GM19372 (cell line): ENCODE measurements at regions not wholly inside any gene's neighbourhood (a gene's known extent, or its start where the extent isn't known, plus 50 kb on each side); places are given as distances from the start of the nearest gene placed in this dataset.
A peak's percentile ranks its signal among the peaks of the same experiment; 100 is the strongest.
"Not testable (repeated sequence)": the region's sequence is repeated elsewhere in the genome, so short reads cannot be mapped to it uniquely, and the experiment has no call there.

Source experiments
- ATAC-seq: cut with Tn5 transposase; IDR thresholded peaks from one replicate; pipeline ENCODE4 v1.9.1; 2021; ENCODE audit warnings: mild to moderate bottlenecking, low read depth, moderate library complexity; ENCODE audit not compliant: unreplicated experiment

- no peak for ATAC-seq
Observed at GRCh38 chr2:133993160-133993559, 260.7 kb upstream of the MGAT5 start.

GRCh38 chr2:133998726-133999125 lies 255.1 kb upstream of the MGAT5 start:
- not testable (repeated sequence) for ATAC-seq

GRCh38 chr2:134002391-134002790 lies 251.5 kb upstream of the MGAT5 start:
- ATAC-seq = no peak

- ATAC-seq = no peak
Observed at GRCh38 chr2:134002921-134003320, 251.0 kb upstream of the MGAT5 start.

GRCh38 chr2:134004467-134004866 lies 249.4 kb upstream of the MGAT5 start:
- no peak for ATAC-seq

- no peak for ATAC-seq
Observed at GRCh38 chr2:134008837-134009236, 245.0 kb upstream of the MGAT5 start.

- ATAC-seq = no peak
Observed at GRCh38 chr2:134009440-134009839, 244.4 kb upstream of the MGAT5 start.

GRCh38 chr2:134009906-134010305 lies 244.0 kb upstream of the MGAT5 start:
- ATAC-seq = not testable (repeated sequence)

GRCh38 chr2:134011936-134012586 lies 241.8 kb upstream of the MGAT5 start:
- ATAC-seq = no peak

- ATAC-seq = no peak
Observed at GRCh38 chr2:134014196-134014960, 239.5 kb upstream of the MGAT5 start.

GRCh38 chr2:134019871-134020270 lies 234.0 kb upstream of the MGAT5 start:
- ATAC-seq = no peak

- ATAC-seq = no peak
Observed at GRCh38 chr2:134020608-134021007, 233.3 kb upstream of the MGAT5 start.

- peak; percentile 80 for ATAC-seq
Observed at GRCh38 chr2:134021830-134022524, 231.9 kb upstream of the MGAT5 start.

GRCh38 chr2:134023854-134024253 lies 230.0 kb upstream of the MGAT5 start:
- ATAC-seq = no peak

- ATAC-seq = no peak
Observed at GRCh38 chr2:134027980-134028379, 225.9 kb upstream of the MGAT5 start.

GRCh38 chr2:134029418-134029817 lies 224.5 kb upstream of the MGAT5 start:
- ATAC-seq = no peak

GRCh38 chr2:134031539-134031938 lies 222.3 kb upstream of the MGAT5 start:
- ATAC-seq = no peak

- ATAC-seq = no peak
Observed at GRCh38 chr2:134035605-134036370, 218.1 kb upstream of the MGAT5 start.

GRCh38 chr2:134039912-134040581 lies 213.8 kb upstream of the MGAT5 start:
- no peak for ATAC-seq

GRCh38 chr2:134040626-134041172 lies 213.2 kb upstream of the MGAT5 start:
- ATAC-seq = not testable (repeated sequence)
